ENCODE measurements at regions not wholly inside any gene's neighbourhood (a gene's known extent, or its start where the extent isn't known, plus 50 kb on each side); places are given as distances from the start of the nearest gene placed in this dataset.
"Not testable (repeated sequence)": the region's sequence is repeated elsewhere in the genome, so short reads cannot be mapped to it uniquely, and the experiment has no call there.

- no peak for DNase-seq
Observed at GRCh38 chr12:31819427-31819826, 90.6 kb upstream of the AMN1 start.

GRCh38 chr12:31818623-31819268, 89.9 kb upstream of the AMN1 start:
- no peak for DNase-seq

- no peak for DNase-seq
Observed at GRCh38 chr12:31817120-31817519, 88.3 kb upstream of the AMN1 start.

- DNase-seq: no peak
Observed at GRCh38 chr12:31815096-31815495, 86.3 kb upstream of the AMN1 start.

GRCh38 chr12:31813305-31813704, 84.5 kb upstream of the AMN1 start:
- no peak for DNase-seq

- DNase-seq: no peak
Observed at GRCh38 chr12:31807773-31808097, 78.9 kb upstream of the AMN1 start.

GRCh38 chr12:31807081-31807772, 78.4 kb upstream of the AMN1 start:
- DNase-seq: not testable (repeated sequence)

GRCh38 chr12:31805681-31806080, 76.9 kb upstream of the AMN1 start:
- not testable (repeated sequence) for DNase-seq

- not testable (repeated sequence) for DNase-seq
Observed at GRCh38 chr12:31804707-31805106, 75.9 kb upstream of the AMN1 start.

GRCh38 chr12:31804185-31804504, 75.3 kb upstream of the AMN1 start:
- no peak for DNase-seq

- no peak for DNase-seq
Observed at GRCh38 chr12:31803306-31804184, 74.7 kb upstream of the AMN1 start.

GRCh38 chr12:31801872-31802271, 73.1 kb upstream of the AMN1 start:
- no peak for DNase-seq

- DNase-seq: no peak
Observed at GRCh38 chr12:31797230-31797872, 68.5 kb upstream of the AMN1 start.

- no peak for DNase-seq
Observed at GRCh38 chr12:31796270-31796951, 67.6 kb upstream of the AMN1 start.

GRCh38 chr12:31794745-31795144, 65.9 kb upstream of the AMN1 start:
- no peak for DNase-seq

GRCh38 chr12:31791265-31791664, 62.4 kb upstream of the AMN1 start:
- DNase-seq: not testable (repeated sequence)

GRCh38 chr12:31790759-31791158, 61.9 kb upstream of the AMN1 start:
- DNase-seq: no peak

GRCh38 chr12:31785318-31785717, 56.5 kb upstream of the AMN1 start:
- DNase-seq: no peak

- peak; percentile 85 to 94 for DNase-seq
Observed at GRCh38 chr12:31783996-31784645, 55.3 kb upstream of the AMN1 start.

GRCh38 chr12:31783556-31783955, 54.7 kb upstream of the AMN1 start:
- no peak for DNase-seq

GRCh38 chr12:31781894-31782540, 53.2 kb upstream of the AMN1 start:
- no peak for DNase-seq

- DNase-seq: no peak
Observed at GRCh38 chr12:31780096-31780495, 51.3 kb upstream of the AMN1 start.

All from NCI-H446 (cell line).